ENCODE measurements at regions not wholly inside any gene's neighbourhood (a gene's known extent, or its start where the extent isn't known, plus 50 kb on each side); places are given as distances from the start of the nearest gene placed in this dataset.
"Not testable (repeated sequence)": the region's sequence is repeated elsewhere in the genome, so short reads cannot be mapped to it uniquely, and the experiment has no call there.

DNA sequence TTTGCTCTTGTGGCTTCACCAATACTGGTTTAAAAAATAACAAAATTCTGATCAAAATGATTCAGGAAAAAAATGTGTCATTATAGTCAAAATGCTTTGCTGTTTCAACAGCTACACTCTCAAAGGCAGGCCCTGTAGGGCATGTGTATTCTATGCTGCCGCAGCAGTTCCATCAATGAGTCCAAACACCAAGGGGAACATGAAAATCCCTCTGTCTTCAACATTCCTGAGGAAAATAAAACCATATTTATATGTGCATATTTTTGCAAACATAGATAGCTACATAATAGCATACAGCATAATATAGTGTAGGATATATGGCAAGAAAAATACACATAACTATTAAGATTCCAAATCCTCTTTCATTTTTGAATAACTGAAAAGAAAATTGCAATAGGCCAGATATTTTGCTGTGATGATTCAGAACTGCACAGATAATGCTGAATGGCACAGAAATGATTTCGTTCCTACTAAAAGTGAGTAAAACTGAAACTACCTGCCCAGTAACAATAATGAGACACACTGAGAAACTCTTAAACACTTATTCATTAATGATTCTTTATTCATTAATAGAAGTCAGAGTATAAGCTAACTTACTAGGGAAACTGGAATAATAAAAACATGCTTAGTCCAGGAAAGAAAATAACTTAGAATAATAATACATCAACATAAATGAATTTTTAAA is 343.8 kb downstream of the SUCLG1 start:
- intact Hi-C loops (cut with DNase I), result no loop called here
- 43 to 45% methylated on average over 2 of the region's 2 CpGs for WGBS, 2 donors
- FAIRE-seq (no peak), DNase-seq (no peak), ATAC-seq (no peak)
- H3K36me3 ChIP-seq, result no peaks in the 10 kb centered on the region
- no peaks in the 10 kb centered on the region for H3K4me1 ChIP-seq
- H3K27me3 ChIP-seq, result no peaks in the 10 kb centered on the region
- H3K9me3 ChIP-seq, result no peaks in the 10 kb centered on the region
- H3K27ac ChIP-seq, result no peak overlapping the region
- H3K4me3 ChIP-seq, result no peak overlapping the region
- TF ChIP-seq, protein P1, sequence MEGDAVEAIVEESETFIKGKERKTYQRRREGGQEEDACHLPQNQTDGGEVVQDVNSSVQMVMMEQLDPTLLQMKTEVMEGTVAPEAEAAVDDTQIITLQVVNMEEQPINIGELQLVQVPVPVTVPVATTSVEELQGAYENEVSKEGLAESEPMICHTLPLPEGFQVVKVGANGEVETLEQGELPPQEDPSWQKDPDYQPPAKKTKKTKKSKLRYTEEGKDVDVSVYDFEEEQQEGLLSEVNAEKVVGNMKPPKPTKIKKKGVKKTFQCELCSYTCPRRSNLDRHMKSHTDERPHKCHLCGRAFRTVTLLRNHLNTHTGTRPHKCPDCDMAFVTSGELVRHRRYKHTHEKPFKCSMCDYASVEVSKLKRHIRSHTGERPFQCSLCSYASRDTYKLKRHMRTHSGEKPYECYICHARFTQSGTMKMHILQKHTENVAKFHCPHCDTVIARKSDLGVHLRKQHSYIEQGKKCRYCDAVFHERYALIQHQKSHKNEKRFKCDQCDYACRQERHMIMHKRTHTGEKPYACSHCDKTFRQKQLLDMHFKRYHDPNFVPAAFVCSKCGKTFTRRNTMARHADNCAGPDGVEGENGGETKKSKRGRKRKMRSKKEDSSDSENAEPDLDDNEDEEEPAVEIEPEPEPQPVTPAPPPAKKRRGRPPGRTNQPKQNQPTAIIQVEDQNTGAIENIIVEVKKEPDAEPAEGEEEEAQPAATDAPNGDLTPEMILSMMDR (IDR thresholded peaks at IDR 0.05), result no peak

DNA sequence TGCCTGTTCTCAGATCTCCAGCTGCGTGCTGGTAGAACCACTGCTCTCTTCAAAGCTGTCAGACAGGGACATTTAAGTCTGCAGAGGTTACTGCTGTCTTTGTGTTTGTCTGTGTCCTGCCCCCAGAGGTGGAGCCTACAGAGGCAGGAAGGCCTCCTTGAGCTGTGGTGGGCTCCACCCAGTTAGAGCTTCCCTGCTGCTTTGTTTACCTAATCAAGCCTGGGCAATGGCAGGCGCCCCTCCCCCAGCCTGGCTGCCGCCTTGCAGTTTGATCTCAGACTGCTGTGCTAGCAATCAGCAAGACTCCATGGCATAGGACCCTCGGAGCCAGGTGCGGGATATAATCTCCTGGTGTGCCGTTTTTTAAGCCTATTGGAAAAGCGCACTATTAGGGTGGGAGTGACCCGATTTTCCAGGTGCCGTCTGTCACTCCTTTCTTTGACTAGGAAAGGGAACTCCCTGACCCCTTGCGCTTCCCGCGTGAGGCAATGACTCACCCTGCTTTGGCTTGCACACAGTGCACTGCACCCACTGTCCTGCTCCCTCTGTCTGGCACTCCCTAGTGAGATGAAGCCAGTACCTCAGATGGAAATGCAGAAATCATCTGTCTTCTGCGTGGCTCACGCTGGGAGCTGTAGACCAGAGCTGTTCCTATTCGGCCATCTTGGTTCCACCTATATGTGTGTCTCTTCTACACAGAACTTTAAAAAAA is 355.1 kb downstream of the SUCLG1 start:
- H3K27me3 ChIP-seq; H3K36me3 ChIP-seq; H3K9me3 ChIP-seq; H3K4me1 ChIP-seq; ATAC-seq; FAIRE-seq; DNase-seq; H3K4me3 ChIP-seq; H3K27ac ChIP-seq; intact Hi-C loops (cut with DNase I): not testable (repeated sequence)
- 82 to 89% methylated on average over 15 of the region's 15 CpGs for WGBS, 2 donors

- FAIRE-seq, result no peak
- Histone ChIP-seq H3K27ac (no peak overlapping the region), H3K9me3 (no peaks in the 10 kb centered on the region), H3K27me3 (no peaks in the 10 kb centered on the region), H3K4me1 (no peaks in the 10 kb centered on the region), H3K36me3 (no peaks in the 10 kb centered on the region), H3K4me3 (no peak overlapping the region)
- 50 to 61% methylated on average over 2 of the region's 2 CpGs for WGBS, 2 donors
- no peak for ATAC-seq
- no peak for DNase-seq
- intact Hi-C loops (cut with DNase I), result no loop called here
- TF ChIP-seq, protein P1 (IDR thresholded peaks at IDR 0.05), result no peak
Observed at GRCh38 chr2:84102274-84102673, 356.8 kb downstream of the SUCLG1 start.

DNA sequence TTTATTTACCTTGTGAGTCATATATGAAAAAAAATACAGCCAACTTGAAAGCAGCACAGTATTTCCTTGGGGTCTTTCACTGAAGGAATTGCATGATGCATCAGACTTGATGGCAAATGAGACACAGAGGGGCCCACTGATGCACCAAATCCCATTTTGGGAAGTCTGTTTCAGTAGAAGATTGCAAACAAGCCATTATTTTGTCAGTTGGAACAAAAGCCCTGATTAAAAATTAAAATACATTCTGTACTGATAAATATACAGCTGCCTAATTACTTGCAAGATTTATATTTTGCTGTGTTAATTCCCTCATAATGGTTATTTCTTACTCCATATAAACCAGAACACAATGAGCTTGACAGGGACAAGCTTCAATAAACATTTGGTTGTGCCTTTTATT is 370.4 kb downstream of the SUCLG1 start:
- Histone ChIP-seq H3K27me3 (no peaks in the 10 kb centered on the region), H3K27ac (no peak overlapping the region), H3K4me3 (no peak overlapping the region), H3K9me3 (no peaks in the 10 kb centered on the region), H3K4me1 (no peaks in the 10 kb centered on the region), H3K36me3 (no peaks in the 10 kb centered on the region)
- intact Hi-C loops (cut with DNase I), result no loop called here
- ATAC-seq, result no peak
- DNase-seq, result no peak
- FAIRE-seq, result no peak
- TF ChIP-seq, protein P1 (IDR thresholded peaks at IDR 0.05), result no peak

GRCh38 chr2:84085562-84085961 is 373.5 kb downstream of the SUCLG1 start:
- Histone ChIP-seq H3K27ac (no peak overlapping the region), H3K4me1 (no peaks in the 10 kb centered on the region), H3K4me3 (no peak overlapping the region), H3K36me3 (no peaks in the 10 kb centered on the region), H3K9me3 (no peaks in the 10 kb centered on the region), H3K27me3 (no peaks in the 10 kb centered on the region)
- FAIRE-seq (no peak), ATAC-seq (no peak), DNase-seq (no peak)
- TF ChIP-seq, protein P1 (IDR thresholded peaks at IDR 0.05), result no peak
- intact Hi-C loops (cut with DNase I), result no loop called here

Measured in pancreas (tissue), 10 donors.